Activated naive CD4-positive, alpha-beta T cell treated with anti-CD3 and anti-CD28 coated beads, Interleukin-2, amount 50 U/mL, for 16 hours (primary cell): ENCODE measurements at regions not wholly inside any gene's neighbourhood (a gene's known extent, or its start where the extent isn't known, plus 50 kb on each side); places are given as distances from the start of the nearest gene placed in this dataset.

Source experiments
- DNase-seq: peaks from one replicate; pipeline ENCODE4 v3.0.0-alpha.2; 2020

DNA sequence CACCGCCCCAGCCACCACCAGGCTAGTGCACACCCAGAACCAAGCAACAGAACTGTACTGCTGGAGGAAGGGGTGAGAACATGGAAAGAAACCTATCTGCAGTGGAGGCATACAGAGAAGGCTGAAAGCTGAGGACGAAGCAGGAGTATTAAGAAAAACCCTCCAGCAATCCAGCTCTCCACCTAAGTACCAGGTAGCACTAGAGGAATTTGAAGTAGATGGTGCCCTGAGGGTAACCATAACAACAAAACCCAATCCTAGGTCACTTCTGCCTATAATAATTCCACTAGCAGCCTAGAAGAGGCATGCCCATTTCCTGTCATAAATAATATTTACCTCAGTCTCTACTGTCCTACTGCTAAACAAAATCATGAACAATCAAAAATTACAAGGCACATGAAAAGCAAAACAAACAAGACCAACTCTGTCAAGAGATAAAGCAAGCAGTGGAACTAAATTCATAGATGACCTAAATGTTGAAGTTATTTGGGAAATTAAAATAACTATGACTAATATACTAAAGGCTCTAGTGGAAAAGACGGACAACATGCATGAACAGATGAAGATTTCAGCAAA lies 51.1 kb downstream of the HYCC1 start:
- no peak for DNase-seq

DNA sequence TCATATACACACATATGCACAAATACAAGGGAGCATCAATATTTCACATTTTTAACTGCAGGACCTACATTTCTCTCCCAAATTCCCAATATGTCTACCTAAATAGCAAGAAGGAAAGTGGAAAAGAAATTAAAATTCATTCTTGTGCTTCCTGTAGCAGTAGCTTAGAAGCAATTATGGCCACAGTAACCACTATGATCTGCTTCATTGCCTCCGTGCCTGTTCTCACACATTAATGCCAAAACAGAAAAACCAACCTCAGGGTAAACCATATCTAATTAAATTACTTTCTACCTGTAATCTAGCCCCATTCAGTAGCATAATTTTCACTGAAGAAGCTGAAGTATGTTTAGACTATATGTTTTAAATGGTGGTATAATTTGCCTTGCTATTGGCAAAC lies 55.2 kb downstream of the HYCC1 start:
- no peak for DNase-seq

DNA sequence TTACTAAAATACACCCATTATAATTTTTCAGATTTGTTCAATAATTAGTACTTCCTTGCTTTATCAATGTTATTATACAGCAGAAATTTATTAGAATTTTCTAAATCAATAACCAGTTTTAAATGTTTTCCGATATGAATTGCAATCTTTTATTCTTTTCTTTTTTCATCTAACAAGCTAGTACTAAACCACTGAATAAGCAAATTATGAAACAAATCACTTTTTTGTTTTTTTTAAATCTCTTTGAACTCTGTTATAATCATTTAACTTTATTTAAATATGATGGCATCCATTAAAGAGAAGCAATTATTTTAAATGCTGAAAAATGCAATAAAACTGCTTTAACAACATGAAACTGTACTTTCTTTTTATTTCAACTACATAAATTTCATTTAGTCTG lies 59.7 kb downstream of the HYCC1 start:
- no peak for DNase-seq

DNA sequence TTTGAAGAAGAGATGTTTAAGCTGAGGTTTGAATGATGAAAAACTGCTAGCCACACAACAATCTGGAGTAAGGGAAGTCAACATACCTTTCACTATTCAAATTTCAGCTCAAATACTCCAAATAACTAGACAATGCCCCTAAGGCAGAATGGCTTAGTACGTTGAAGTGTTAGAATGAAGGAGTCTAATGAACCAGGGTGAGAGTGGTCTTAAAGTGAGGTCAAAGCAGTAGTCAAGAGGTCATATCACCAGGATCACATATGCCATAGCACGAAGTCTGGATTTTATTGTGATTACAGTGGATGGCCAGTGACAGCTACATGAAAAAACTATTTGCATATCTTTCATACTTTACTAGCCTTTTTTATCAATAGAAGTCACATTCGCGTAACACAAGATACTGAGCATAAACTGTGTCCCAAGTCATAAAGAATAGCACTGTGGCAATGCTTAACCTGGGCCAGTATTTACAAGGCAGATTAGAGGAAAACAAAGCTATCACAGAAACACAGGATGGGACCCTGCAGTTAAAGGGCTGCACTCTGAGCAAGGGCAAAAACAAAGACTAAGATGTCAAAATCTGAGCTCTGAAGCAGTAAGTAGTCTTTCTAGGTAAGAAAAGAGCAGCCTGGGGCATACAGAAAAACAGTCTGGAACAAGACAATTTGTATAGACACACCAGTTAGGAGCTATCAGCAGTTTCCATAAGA lies 61.5 kb downstream of the HYCC1 start:
- DNase-seq = no peak

DNA sequence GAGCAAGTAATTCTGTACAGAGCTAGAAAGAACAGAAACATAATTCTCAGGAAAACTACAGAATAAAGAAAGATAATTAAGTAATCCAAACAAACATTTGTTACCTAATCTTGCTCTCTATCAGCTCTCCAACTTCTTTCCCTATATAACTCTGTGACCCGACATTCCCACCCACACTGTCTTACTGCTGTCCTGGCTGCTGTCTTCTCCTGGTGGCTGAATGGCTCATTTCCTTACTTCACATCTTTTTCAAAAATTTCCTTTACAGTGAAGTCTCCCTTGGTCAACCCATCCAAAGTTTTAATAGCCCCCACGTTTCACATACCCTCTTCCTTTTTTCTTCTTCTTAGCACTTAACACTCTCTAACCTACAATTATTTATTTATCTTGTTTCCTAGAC lies 64.0 kb downstream of the HYCC1 start:
- no peak for DNase-seq

DNA sequence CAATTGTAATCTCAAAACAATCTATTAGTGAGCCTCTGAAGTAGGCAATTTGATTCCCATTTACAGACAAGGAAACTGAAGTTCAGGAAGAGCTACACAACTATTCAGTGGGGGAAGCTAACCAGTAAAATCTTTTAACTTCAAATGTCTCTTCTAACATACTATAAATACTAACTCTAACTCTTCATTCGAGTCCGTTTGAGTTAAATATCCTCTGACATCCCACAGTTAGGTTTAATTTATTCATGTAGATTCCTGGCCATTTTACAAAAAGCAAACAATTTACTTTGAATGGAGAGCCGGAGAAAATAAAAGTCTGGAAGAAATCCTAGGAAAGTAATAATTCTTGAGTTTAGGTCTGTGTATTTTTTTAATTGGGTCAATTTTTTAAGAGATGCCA lies 64.7 kb downstream of the HYCC1 start:
- no peak for DNase-seq

DNA sequence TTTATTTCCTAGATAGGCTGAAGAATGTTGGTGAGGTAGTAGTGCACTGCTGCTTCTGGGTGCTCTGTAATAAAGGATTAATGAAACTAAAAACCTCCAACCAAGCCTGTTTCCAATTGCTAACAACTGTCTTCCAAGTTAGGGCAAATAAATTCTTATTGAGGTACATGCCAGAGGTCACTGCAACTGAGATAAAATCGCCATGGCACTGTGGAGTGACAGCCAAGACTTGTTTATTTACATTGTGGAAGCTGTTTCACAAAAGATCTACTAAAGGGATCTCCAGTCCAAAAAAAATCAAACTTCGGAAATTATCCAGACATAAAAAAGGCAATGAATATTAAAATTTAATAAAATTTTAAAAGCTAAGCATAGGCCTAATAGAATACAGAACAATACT lies 65.2 kb downstream of the HYCC1 start:
- DNase-seq = no peak

DNA sequence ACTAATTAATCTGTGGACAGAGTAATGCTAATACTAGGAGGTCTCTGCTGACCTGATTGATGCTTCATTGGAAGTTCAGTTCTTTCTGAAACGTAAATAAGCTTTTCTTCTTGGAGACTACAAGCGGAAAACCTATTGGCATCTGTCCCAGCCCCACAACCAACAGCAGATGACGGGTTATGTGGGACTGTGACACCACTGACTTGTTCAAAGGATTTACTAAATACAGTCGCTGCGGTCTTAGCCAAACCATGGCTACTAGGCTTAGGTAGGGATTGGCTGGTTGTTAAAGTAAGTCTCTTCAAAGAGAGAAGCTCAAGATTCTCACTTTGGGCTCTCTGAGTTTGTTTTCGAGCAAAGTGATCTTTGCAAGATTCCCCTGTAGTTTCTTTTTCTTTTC lies 68.3 kb downstream of the HYCC1 start:
- no peak for DNase-seq

DNA sequence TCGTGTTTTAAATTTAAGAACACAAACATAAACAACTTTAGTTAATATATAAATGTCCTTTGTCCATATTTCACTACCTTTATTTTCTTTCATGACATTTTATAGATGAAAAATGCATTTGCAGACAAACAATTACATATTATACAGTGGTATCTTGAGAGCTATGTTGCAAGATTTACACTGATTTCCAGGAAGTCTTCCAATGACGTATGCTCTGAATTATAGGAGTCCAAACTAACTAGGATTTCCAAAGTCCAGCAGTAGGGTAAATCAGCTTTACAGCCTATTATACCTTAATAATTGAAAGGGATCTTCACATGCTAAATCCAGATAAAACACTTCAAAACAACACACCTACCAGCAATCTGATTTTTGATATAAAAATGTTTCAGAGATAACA lies 69.4 kb downstream of the HYCC1 start:
- DNase-seq = no peak

DNA sequence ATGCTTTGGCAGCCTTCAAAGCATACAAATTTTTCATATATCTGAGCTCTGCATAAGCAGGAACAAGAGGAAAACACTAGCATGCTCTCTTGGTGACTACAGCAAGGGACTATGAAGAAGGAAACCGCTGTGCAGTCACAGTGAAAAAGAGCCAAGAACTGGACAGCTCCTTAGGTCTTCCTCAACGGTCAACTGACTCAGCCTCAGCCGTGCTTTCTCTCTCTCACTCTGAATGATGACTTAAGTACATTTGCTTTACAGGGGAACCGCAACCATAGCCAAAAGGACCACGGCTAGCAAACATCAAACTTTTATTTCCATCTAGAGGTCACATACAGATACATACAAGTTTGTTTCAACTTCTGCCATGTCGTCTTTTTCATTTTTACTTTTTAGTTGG lies 69.9 kb downstream of the HYCC1 start:
- no peak for DNase-seq

DNA sequence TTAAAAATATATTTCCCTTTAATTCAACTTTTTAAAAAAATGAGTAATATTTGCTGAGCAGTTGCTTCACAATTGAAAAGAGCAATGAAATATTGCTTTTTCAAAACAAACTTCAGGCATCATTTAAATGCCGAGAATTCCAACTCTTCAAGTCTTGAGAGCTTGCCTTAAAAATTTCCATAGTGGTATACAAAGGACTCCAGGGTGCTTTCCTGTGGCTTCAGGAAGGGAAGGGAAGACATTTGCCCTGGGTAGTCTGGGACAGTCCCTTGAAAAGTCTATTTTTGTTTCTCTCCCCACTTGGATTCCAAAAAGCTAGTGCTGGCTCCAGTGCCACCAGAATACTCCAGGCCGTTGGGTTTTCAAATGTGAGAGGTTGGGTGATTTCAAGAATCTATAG lies 71.7 kb downstream of the HYCC1 start:
- DNase-seq = no peak

DNA sequence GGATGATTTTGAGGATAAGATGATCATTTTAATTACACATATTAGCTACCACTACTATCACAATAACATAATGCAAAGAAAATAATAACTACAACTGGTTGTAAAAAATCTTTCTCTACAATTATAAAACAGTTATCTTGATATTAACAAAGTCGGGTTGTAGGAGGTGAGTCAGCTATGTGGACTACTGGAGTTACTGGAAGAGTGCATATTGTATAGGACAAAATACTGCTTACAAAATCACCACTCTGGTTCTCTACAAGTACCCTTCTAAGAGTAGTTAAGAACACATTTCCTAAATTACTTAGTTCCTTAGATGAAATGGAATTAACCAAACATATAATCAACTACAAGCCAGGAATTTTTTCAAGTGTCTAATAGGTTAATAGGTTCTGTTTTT lies 74.1 kb downstream of the HYCC1 start:
- no peak for DNase-seq

DNA sequence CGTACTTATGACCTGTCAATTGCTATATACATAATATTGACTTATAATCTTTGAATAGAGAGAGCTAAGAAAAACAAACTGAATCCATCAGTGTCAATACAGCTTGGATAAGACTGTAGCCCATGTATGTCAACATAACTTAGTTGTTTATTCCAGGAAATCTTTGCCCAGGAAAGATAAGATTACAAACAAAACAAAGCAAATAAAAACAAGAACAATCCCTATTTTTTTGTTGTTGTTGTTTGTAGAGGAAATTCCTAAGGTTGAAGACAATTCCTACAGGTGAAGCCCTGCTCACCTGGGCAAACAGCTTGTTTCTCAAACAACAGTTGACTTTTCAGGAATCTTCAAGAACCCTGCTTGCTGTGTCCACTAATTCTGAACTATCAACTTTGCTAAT lies 76.0 kb downstream of the HYCC1 start:
- DNase-seq = no peak

DNA sequence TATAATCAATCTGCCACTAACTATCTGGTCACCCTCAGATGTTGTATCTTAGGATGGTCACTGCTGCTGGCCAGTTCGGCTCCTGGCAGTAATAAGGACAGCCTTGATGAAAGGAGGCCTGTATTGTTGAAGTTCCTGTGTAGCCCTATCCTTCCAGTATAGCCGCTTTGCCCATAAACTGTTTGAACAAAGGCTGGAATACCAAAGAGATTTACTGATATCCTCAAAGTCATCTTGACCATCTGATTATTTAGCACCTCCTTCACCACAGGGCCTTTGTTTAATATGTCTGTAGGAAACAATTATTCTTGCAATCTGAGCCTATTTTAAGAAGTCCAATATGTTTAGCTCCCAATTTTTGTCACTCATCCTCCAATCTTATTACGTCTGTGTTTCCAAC lies 77.7 kb downstream of the HYCC1 start:
- DNase-seq = no peak

DNA sequence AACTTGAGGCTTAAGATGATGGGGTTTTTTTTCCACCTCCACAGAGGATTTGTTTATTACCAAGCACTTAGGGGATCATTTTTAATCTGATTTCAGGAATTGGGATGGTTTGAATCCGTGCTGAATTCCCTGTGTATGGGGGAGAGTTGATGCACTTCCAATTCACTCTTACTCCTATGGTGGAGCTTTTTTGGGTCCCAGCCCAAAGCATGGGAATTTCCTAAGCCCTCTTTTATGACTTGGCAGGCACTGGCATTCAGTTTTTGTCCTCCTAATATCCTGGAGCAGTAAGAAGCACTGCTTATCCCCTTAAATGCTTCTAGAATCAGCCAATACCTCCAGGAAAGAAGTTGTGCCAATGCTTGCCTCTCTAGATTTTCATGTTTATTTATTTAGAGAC lies 78.7 kb downstream of the HYCC1 start:
- no peak for DNase-seq

DNA sequence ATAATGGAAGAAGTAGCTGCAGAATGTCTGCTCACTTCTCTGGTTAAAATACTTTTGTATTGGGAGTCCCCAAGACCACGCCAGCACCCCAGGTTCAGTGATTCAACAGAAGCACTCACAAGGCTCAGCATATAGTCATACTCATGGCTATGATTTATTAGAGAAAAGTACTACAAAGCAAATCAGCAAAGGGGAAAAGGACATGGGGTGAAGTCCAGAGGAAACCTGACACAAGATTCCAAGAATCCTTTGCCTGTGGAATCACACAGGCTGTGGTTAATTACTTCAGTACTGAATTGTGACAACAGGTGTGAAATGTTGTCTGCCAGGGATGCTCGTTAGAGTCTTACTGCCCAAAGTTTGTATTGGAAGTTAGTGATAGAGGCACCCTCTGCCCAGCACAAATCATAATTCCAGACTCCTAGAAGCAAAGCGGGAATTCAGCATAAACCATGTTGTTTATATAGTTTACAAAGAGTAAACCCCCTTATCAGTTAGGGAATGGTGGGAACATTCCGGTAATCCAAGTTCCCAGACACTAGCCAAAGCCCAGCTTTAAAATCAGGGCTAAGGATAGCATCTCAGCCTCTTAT lies 79.4 kb downstream of the HYCC1 start:
- DNase-seq = no peak

DNA sequence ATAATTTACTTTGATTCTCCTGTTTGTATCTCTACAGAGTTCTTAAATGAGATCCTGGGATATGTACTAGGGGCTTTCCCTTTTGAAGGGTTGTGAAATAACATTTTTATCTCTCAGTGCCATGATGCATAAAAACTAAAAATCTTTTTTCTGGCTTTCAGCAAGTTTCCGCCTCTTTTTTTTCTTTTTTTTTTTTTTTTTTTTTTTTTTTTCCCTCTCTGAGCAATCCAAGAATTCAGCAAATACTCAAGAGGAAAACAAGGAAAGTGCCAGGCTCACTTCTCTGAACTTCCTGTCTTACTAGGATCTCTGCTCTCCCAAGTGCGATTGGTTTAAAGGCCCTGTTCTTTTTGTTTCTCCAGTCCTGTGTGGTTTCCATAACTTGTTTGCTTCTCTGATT lies 79.9 kb downstream of the HYCC1 start:
- DNase-seq = no peak

DNA sequence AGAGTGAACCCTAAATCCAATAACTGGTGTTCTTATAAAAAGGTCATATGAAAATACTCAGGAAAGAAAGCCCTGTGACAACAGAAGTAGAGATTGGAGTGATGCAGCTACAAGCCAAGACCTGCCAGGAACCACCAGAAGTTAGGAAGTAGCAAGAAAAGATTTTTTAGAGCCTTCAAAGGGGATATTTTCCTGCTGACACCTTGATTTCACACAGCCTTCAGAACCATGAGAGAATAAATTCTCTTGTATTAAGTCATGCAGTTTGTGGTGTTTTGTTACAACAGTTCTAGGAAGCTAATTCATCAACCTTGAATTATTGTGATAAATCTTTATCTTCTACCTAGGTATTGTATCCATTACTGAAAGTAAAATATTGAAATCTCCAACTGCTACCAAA lies 81.0 kb downstream of the HYCC1 start:
- no peak for DNase-seq

DNA sequence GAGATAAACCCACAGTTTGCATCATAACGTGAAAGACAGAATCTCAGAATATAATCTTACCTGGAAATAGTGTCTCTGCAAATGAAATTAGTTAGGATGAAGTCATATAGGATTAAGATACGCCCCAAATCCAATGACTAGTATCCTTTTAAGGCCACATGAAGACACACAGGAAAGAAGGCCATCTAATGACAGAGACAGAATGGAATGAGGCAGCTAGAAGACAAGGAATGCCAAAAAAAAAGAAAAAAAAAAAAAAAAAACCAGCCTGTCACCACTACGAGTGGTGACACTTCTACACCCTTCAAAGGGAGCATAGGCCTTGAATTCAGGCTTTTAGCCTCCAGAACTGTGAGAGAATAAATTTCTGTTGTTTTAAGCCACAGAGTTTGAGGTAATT lies 82.9 kb downstream of the HYCC1 start:
- no peak for DNase-seq

DNA sequence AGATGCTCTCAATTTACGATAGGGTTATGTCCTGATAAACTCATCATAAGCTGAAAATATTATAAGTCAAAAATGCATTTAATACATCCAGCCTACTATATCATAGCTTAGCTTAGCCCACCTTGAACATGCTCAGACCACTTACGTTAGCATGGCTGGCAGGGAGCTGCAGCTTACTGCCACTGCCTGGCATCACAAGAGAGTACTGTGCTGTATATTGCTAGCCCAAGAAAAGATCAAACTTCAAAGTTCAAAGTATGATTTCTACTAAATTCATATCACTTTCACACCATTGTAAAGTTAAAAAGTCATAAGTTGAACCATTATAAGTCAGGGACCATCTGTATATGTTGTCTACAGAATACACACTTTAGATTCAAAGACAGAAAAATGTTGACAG lies 91.6 kb downstream of the HYCC1 start:
- no peak for DNase-seq

DNA sequence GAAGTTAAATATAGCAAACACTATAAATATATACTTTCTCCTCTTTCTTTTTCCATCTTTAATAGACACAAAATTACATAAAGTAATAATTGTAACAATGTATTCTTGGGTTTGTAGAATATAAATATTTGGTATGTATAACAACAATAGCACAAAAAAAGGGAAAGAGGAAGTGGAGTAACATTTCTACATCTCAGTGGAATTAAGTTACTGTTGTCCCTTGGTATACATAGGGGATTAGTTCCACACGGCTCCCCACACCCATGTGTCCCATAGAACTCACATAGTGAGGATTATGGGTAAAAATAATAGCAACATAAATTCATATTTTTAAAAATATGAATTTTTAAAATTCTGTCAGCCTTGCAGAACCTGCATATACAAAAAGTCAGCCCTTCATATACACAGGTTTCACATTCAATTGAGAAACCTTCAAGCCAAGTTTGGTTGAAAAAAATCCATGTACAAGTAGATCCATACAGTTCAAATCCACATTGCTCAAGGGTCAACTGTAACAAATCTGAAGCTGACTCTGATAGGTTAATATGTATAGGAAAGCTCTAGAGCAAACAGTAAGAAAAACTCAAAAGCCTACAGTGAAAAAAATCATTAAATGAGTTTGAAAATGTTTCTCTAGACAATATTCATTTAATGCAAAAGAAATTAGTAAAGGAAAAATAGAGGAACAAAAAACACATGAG lies 92.4 kb downstream of the HYCC1 start:
- DNase-seq = no peak

DNA sequence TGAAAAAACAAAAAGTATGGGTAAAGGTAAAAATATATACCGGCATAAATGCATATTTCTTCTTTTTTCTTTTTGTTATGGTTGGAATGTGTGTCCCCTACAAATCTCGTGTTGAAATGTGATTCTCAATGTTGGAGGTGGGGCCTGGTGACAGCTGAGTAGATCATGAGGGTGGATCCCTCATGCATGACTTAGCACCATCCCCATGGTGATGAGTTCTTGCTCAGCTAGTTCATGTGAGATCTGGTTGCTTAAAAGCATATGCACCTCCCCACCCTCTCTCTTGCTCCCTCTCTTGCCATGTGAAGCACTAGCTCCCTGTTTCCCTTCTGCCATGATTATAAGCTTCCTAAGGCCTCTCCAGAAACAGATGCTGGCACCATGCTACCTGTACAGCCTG lies 93.3 kb downstream of the HYCC1 start:
- no peak for DNase-seq

DNA sequence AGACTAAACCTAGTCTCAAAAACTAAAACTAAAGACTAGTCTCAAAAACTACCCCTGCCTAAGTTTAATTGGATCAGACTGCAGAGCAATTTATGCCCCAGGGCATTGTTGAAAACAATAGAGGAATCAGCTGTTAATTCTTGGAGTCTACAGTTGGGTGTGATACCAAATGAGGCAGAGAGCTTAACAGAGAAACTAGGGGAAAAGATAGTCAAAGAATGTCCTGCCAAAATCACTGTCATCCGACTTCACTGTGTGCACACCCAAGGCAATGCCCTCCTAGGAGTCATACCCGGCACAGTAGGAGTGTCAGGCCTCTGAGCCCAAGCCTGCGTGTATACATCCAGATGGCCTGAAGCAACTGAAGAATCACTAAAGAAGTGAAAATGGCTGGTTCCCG lies 90.5 kb upstream of the TOMM7 start:
- DNase-seq = no peak

DNA sequence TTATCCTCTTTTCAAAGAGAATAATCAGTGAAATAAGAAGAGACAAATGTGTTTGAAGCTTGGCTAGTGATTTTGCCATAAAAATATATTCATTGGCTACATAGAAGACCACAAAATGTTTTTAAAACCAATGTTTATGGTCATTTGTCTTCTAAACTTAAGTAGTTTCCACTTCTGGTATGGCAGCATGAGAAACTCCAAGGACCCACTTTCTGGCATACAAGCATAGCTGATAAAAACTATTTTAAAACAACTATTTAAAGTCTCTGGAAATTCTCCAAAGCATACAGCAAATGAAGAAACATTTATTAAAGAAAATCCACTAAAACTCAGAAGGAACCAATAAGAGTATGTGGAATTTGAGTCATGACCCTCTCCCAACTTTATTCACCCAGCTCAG lies 89.2 kb upstream of the TOMM7 start:
- DNase-seq = no peak
